Activated CD4-positive, alpha-beta T cell treated with anti-CD3 and anti-CD28 coated beads, Interleukin-10, Interleukin-2, amounts not matched to agents 100 ng/mL and 50 ng/mL, durations not matched to agents 16 hours and 8 hours (primary cell): ENCODE measurements at regions not wholly inside any gene's neighbourhood (a gene's known extent, or its start where the extent isn't known, plus 50 kb on each side); places are given as distances from the start of the nearest gene placed in this dataset.
"Not testable (repeated sequence)": the region's sequence is repeated elsewhere in the genome, so short reads cannot be mapped to it uniquely, and the experiment has no call there.

ENCODE experiments used
- DNase-seq: peaks from one replicate; pipeline ENCODE4 v3.0.0-alpha.2; 2020

DNA sequence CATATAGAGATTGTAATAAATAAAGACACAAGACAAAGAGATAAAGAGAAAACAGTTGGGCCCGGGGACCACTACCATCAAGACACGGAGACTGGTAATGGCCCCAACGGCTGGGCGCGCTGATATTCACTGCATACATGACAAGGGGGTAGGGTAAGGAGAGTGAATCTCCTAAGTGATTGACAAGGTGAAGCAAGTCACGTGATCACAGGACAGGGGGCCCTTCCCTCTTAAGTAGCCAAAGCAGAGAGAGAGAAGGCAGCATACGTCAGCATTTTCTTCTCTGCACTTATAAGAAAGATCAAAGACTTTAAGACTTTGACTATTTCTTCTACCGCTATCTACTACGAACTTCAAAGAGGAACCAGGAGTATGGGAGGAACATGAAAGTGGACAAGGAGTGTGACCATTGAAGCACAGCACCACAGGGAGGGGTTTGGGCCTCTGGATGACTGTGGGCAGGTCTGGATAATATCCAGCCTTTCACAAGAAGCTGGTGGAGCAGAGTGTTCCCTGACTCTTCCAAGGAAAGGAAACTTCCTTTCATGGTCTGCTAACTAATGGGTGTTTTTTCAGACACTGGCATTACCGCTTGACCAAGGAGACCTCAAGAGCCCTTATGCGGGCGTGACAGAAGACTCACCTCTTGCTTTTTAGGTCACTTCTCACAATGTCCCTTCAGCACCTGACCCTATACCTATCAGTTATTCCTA lies 75.6 kb downstream of the MRPL39 start:
- not testable (repeated sequence) for DNase-seq

DNA sequence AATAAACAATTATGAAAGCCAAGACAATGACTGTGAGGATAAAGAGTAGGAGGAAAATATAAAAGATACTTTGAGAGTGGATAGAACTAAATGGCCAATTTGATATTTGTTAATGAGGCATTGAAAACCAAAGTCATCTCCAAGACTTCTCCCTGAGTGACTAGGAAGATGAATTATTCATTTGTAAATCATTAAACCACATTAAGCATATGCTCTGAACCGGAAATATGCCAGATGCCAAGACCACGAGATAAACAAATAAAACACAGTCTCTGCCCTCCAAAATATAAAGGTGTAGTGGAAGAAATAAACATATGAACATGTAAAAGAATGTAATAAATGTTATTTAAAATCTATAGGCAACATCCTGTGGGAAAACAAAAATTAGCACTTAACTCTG lies 78.8 kb downstream of the MRPL39 start:
- DNase-seq, result no peak

GRCh38 chr21:25518491-25518911 lies 88.8 kb downstream of the MRPL39 start:
- DNase-seq, result no peak

DNA sequence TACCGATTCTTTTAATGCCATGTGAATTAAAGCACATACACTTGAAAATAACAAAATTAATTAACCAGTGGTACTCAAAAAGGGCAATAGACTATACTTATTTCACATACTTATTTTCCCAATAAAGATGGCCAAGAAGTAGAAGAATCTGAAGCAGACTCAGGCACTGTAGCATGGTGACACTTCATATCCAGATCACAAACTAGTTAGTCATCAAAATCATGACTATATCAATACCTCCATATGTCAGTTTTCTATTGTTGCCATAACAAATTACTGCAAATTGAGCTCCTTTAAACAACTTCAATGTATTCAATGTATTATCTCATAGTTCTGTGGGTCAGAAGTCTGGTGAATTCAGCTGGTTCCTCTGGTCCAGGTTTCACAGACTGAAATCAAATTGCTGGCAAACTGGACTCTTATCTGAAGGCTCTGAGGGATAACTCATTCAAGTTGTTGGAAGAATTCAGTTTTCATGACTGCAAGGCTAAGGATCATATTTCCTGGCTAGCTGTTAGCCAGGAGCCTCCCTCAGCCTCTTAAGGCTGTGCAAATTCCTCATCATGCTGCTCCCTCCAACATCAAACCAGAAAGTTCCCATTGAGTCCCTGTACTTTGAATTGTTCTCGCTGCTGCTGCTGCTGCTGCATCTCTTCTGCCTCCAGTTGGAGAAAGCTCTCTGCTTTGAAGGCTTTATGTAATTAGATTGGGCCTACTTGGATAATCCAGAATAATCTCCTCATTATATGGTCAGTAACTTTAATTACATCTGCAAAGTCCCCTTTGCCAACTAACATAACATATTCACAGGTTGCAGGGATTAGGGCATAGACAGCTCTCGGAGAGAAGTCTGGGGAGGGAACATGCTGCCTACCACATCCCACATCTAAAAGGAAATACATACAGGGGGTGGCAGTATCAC lies 91.5 kb downstream of the MRPL39 start:
- DNase-seq, result no peak

- DNase-seq, result no peak
These were observed 93.5 kb downstream of the MRPL39 start for GRCh38 chr21:25513810-25514209.

DNA sequence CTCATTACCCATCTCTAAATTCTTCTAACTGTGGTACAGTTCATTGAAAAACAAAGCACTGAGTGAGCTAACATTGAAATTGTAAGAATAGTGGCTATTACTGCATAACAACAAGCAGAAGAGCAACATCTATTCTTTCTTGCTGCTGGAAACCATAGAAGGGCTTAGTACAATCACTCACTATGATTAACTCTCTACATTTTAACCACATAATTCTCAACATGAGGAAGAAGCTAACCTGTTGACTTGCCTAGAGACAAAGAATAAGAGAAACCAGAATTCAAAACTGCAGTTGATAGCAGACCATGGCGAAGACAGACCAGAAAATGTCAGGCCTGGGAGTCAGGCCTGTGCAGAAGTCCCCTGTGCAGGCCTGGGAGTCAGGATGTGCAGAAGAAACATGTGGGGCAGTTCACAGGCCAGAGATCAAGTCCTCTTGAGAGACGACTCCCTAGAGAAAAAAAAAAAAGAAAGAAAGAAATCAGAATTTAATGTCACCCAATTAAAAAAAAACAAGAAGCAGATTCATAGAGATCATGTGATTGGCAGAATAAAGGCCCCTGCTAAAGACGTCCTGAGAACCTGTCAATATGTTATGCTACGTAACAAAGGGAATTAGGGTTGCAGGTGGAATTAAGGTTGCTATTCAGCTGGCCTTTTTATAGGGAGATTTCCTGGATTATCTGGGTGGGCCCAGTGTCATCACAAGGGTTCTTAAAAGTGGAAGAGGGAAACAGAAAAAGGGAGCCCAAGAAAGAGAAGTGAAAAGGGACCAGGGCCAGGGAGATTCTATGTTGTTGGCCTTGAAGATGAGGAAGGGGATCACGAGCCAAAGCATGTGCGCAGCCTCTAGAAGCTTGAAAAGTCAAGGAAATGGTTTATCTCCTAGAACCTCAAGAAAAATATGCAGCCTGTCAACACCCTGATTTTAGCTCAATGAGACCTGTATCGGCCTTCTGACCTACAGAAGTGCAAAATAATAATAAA lies 94.9 kb downstream of the MRPL39 start:
- DNase-seq, result no peak

- DNase-seq, result peak; percentile 79
These were observed 97.4 kb downstream of the MRPL39 start for GRCh38 chr21:25509862-25510261.

DNA sequence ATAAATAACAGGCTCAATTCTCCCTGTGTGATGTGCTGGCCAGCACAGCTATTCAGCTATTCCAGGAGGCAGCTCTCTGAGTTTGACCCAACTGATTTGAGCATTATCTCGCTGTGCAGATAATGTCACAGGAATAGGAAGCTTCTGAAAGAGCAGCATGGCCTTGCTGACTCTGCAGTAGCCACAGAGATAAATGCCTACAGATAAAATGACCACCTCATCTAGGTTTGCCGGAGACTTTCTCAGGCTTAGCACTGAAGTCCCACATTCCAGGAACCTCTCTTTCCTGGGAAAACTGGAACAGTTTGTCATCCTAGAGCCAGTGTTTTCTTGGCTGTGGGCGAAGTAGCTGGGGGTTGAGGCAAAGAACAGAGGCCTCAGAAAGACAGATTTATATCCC lies 98.9 kb downstream of the MRPL39 start:
- no peak for DNase-seq

DNA sequence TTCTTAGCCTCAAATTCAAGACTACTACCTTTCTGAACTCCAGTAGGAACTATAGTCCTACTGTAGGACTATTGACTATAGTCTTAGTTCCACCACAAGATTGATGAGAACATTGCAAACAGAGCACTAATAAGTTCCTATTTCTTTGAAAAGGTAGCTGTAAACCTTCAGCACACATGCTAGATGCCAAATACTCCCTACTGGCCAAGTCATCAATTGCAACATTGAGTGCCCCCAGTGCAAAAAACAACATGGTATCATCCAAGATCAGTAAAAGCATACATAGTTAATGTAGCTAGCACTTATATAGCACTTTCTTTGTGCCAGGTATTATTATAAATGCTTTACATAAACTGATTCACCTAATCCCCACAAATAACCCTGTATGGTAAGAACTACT lies 99.8 kb downstream of the MRPL39 start:
- peak; percentile 77 for DNase-seq

GRCh38 chr21:25506887-25507286 lies 100.4 kb downstream of the MRPL39 start:
- DNase-seq, result no peak

DNA sequence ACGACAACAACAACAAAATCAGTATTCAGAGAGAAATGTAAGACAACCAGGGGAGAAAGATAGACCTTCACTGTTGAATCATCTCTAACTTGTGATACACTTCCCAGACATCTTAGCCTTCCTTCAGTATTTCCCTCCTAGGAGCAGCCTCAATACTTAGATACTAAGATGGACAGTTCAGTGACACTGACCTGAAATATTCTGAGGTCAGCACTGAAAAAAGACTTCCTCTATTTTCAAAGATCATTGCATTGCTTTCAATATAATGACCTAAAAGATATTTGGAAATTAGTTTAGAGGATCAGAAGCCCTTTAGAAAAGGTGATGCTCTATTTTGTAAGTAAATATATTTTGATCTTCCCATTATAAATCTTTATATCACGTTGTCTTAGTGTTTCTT lies 101.0 kb downstream of the MRPL39 start:
- DNase-seq, result no peak

GRCh38 chr21:25503981-25504380 lies 103.3 kb downstream of the MRPL39 start:
- no peak for DNase-seq

DNA sequence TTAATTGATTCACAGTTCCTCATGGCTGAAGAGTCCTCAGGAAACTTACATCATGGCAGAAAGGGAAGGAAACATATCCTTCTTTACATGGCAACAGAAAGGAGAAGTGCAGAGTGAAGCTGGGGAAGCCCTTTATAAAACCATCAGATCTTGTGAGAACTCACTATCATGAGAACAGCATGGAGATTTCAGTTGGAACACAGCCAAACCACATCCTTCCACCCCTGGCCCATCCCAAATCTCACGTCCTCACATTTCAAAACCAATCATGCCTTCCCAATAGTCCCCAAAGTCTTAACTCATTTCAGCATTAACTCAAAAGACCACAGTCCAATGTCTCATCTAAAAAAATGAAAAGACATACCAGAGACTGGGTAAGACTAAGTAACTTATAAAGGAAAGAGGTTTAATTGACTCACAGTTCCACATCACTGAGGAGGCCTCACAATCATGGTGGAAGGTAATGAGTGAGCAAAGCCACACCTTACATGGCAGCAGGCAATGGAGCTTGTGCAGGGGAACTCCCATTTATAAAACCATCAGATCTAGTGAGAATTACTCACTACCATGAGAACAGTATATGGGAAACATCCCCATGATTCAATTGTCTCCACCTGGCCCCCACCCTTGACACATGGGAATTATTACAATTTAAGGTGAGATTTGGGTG lies 105.2 kb downstream of the MRPL39 start:
- peak; percentile 79 for DNase-seq

GRCh38 chr21:25501462-25501861 lies 105.8 kb downstream of the MRPL39 start:
- DNase-seq, result no peak

DNA sequence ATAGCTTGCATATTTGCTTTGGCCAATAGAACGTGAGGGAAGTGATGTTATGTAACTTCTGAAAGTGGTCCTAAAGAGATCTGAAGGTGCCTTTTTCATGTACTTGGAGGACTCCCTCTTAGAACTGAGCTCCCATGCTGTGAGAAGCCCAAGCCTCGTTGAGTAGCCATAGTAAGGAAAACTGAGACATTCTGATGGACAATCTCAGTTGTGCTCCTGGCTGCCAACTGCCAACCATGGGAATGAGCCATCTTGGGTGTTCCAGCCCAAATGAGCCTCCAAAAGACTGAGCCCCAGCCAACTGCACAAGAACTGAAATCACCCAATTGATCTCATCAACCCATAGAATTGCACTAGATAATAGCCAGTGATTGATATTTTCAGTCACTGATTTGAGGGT lies 106.7 kb downstream of the MRPL39 start:
- DNase-seq, result no peak

- DNase-seq, result no peak
These were observed 110.3 kb downstream of the MRPL39 start for GRCh38 chr21:25496825-25497482.

- DNase-seq, result no peak
These were observed 112.5 kb downstream of the MRPL39 start for GRCh38 chr21:25494804-25495203.

DNA sequence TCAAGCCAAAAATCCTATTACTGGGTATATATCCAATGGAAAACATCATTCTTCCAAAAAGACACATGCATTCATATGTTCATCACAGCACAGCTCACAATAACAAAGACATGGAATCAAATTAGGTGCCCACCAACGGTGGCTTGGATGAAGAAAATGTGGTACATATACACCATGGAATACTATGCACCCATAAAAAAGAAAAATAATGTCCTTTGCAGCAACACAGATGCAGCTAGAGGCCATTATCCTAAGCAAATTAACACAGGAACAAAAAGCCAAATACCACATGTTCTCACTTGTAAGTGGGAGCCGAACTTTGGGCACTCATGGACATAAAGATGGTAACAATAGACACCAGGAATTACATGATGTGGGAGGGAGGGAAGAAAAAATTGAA lies 113.6 kb downstream of the MRPL39 start:
- DNase-seq, result no peak

DNA sequence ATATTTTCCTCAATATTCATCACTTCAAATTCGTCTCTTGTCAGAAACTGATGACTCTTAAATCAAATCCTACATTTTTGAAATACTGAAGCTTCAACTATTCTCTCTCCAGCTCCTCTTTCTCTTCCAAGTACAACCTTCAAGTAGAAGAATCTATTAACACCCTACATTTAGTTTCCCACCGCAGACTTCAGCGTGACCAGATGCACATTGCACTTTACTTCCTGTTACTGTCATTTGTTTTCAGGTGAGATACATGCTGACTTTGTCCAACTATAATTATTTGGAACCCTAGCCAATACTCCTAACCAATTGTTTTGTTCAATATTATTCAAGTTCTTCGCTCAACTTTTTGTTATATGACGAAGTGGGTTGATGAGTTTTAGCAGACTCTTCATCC lies 116.0 kb downstream of the MRPL39 start:
- DNase-seq, result no peak

DNA sequence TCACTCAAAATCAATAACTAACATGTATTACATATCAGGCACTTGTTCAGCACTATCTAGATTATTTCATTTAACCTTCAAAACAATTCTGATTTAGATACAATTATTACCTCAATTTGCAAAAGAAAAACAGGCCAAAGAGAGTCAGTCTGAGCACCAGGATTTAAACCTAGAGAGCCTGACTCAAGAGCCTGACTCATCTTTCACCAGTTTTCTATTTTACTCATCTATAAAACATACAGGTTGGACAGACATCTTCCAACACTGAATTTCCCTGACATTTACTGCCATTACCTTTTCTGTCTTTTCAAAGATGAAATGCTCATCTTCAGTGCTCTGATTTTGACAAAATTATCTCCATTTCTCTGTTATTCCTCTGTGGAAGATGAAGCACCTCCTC lies 116.5 kb downstream of the MRPL39 start:
- peak; percentile 78 for DNase-seq

DNA sequence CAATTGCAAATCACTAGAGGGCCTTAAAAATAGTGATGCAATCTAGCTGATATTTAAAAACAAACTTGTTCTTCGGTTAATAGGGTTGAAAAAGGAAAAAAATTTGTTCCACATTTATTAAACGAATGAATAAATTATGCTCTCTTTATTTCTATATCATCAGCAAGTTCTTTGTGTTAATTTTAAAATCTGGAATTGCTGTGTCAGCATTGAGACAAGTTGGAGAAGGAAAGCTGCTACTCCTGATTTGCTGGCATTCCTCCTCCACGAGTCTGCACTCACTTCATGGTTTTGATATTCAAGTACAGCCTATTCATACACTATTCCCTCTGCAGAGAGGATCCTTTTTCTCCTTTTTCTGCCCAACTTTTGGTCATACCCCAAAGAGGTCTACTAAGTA lies 117.6 kb downstream of the MRPL39 start:
- no peak for DNase-seq
